ENCODE measurements at regions not wholly inside any gene's neighbourhood (a gene's known extent, or its start where the extent isn't known, plus 50 kb on each side); places are given as distances from the start of the nearest gene placed in this dataset.
"Not testable (repeated sequence)": the region's sequence is repeated elsewhere in the genome, so short reads cannot be mapped to it uniquely, and the experiment has no call there.

DNA sequence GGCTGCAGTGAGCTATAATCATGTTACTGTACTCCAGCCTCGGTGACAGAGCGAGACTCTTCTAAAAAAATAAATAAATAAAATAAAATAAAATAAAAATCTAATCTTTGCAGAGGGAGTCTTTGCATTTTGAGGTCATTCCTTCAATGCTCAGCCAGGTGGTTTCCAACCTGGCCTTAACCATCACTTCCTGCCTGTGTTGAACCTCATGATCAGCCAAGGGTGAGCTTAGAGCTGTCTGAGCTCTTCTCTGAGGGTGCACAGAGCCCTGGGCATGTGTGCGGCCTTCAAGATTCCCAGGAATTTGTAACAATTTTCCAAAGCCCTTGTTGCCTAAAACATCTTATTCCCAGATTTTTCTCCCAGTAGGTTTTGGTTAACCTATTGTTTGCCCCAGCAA is 94.3 kb downstream of the KCNJ12 start:
- DNase-seq (ENCODE audit: low read depth) = not testable (repeated sequence)

GRCh38 chr17:21470861-21471260 is 94.7 kb downstream of the KCNJ12 start:
- DNase-seq (ENCODE audit: low read depth) = no peak

GRCh38 chr17:21474815-21475214 is 98.7 kb downstream of the KCNJ12 start:
- no peak for DNase-seq (ENCODE audit: low read depth)

- DNase-seq (ENCODE audit: low read depth) = no peak
These were observed 99.4 kb downstream of the KCNJ12 start for GRCh38 chr17:21475571-21475970.

GRCh38 chr17:21476867-21477266 is 100.7 kb downstream of the KCNJ12 start:
- no peak for DNase-seq (ENCODE audit: low read depth)

GRCh38 chr17:21482189-21482865 is 106.2 kb downstream of the KCNJ12 start:
- DNase-seq (ENCODE audit: low read depth) = no peak

DNA sequence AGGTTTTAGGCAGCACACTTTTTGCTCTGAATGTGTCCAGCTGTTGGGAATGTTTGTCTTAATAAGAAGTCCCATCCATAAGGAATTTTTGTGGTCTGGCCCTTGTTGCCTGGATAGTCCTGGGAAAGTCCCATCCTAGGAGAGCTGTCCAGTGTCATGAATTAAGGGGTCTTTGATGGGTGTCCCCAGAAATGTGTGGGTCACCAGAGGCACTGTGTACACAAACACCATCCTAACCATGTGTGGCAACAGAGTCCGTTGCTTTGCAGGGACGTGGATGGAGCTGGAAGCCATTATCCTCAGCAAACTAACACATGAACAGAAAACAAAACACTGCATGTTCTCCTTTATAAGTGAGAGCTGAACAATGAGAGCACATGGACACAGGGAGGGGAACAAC is 111.9 kb downstream of the KCNJ12 start:
- not testable (repeated sequence) for DNase-seq (ENCODE audit: low read depth)

- DNase-seq (ENCODE audit: low read depth) = no peak
These were observed 117.8 kb downstream of the KCNJ12 start for GRCh38 chr17:21493993-21494392.

- DNase-seq (ENCODE audit: low read depth) = no peak
These were observed 119.1 kb downstream of the KCNJ12 start for GRCh38 chr17:21495281-21495680.

- DNase-seq (ENCODE audit: low read depth) = no peak
These were observed 123.9 kb downstream of the KCNJ12 start for GRCh38 chr17:21500064-21500463.

- DNase-seq (ENCODE audit: low read depth) = not testable (repeated sequence)
These were observed 126.0 kb downstream of the KCNJ12 start for GRCh38 chr17:21501927-21502700.

- DNase-seq (ENCODE audit: low read depth) = no peak
These were observed 130.0 kb downstream of the KCNJ12 start for GRCh38 chr17:21505819-21506815.

GRCh38 chr17:21507806-21508205 is 131.6 kb downstream of the KCNJ12 start:
- DNase-seq (ENCODE audit: low read depth) = not testable (repeated sequence)

DNA sequence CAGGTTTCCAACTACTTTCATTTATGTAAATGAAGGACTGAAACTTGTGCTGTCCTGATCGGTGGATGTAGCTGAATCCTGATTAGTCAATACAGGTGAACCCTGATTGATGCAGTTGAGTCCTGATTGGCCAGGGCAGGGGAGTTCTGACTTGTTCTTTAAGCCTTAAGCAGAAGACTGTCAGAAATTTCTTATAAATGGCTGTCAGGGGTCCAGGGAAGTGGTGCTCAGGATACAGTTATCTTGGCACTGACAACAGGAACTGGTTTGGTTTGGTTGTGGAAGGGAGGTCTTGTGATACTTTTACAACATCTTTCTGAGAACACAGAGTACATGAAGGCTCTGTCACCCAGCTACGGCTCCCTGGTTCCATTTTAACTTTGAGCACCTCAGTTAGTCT is 132.1 kb downstream of the KCNJ12 start:
- no peak for DNase-seq (ENCODE audit: low read depth)

- DNase-seq (ENCODE audit: low read depth) = not testable (repeated sequence)
These were observed 133.2 kb downstream of the KCNJ12 start for GRCh38 chr17:21509356-21509755.

- DNase-seq (ENCODE audit: low read depth) = no peak
These were observed 134.7 kb downstream of the KCNJ12 start for GRCh38 chr17:21510686-21511362.

DNA sequence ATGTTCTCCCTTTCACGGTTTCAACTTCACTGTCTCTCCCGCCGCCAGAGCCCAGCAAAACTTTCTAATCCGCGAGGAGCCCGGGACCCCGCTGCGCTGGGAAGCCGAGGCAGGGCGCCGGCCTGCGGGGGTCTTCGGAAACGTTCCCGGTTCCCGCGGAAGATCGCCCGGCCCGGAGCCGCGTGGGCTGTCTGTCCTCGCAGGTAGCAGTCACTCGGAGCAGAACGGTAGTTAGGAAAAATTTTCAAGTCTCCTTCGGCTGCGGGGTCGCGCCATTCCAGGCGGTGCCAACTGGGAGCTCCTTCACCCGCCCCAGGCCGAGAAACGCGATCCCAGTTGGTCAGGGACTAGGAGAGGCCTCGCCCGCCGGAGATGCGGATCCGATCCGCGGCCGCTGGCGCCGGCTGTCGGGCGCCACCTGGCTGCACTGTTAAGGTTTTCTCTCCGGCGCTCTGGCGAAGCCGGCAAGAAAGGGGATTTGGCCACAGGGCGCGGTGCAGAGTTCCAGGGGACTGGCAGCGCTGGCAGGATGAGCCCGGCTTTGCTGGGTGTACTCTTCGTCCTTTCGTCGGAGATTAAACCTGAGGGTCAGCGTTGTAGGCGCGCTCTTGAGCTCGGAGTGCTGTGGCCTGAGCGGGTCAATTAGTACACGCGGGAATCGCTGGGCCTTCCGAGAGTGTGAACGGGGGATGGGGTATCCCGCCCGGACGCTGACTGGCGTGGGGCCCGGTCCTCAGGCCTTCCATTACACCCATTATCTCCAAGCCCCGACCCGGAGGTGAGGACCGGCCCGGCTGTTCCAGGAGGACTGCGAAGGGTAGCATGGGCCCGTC is 135.4 kb downstream of the KCNJ12 start:
- DNase-seq (ENCODE audit: low read depth) = peak; percentile 43

DNA sequence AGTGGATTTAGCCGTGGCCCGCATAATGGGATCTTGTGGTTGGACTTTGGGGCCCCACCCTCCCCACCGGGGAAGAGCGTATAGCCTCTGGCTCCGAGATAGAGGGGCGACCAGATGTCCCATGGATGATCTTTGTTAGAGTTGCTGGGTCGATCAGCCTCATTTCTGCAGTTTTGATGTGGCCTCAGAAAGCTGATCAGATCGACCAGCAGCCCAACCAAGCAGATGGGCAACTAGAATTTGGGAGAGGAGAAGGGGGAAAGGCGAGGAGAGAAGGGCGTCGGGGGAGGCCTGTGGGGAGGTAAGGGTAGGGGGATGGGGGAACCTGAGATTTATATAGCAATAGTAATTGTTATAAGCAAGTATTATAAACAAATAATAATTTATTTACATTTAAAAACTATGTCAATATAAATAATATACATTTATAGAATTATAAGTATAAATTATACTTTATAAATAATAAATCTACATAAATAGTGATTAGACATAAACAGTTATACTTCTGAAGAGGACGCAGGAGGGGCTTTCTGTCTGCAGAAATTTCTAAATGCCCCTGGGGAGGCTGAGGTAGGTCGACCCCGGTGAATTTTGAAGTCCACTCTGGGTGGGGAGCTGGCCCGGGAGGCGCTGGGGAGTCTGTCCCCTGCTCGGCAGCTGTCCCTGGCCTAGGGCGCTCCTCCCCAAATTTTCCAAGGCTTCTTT is 136.3 kb downstream of the KCNJ12 start:
- no peak for DNase-seq (ENCODE audit: low read depth)

DNA sequence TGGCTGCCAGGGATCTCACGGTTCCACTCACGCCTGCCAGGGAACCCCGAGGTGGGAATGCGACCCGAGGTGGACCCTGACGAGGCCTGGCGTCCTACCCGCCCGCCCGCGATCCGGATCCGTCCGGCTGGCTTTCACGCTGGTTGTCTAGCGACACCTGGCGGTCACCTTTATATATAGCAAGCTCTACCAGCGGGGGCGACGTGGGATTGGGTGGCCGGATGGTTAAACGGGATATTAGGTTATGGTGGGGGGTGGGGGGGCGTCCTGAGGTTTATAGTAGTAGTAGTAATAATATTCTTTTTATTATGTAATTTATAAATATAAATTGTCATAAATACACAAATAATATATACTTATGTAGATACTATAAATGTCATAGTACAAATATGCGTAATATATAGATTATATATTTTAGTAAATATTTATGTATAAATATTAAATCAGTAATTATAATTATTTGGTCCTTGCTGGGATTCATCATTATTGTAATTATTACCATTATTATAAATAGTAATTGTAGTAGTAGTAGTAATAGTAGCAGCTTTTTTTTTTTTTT is 136.9 kb downstream of the KCNJ12 start:
- peak; percentile 31 for DNase-seq (ENCODE audit: low read depth)

DNA sequence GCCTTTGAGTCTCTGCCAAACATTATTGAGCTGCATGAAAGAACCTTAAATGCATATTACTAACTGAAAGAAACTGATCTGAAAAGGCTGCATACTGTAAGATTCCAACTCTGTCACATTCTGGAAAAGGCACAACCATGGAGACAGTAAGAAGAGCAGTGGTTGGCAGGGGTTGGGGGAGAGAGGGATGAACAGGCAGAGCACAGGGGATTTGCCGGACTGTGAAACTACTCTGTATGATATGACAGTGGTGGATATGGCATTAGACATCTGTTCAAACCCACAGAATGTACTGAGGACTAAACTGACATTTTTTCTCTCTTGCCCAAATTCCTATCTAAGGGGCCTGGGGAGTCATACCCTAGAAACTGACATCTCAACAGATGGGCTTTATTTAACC is 138.4 kb downstream of the KCNJ12 start:
- DNase-seq (ENCODE audit: low read depth) = not testable (repeated sequence)
